AG09319 (cell line): ENCODE measurements at regions not wholly inside any gene's neighbourhood (a gene's known extent, or its start where the extent isn't known, plus 50 kb on each side); places are given as distances from the start of the nearest gene placed in this dataset.

ENCODE experiments used
- DNase-seq: peaks from one replicate; pipeline ENCODE4 v3.0.0-alpha.2; 2010; ENCODE audit warnings: low read depth; ENCODE audit errors: extremely low read depth
- CTCF ChIP-seq: IDR thresholded peaks from 2 replicates; pipeline ENCODE4 v1.5.1; 2011; ENCODE audit warnings: low read depth, mild to moderate bottlenecking, inconsistent platforms, low read length, moderate library complexity

- no peak for DNase-seq
- TF ChIP-seq CTCF, result no peak
Observed at GRCh38 chr12:25845415-25845814, 113.1 kb upstream of the RASSF8 start.

- no peak for DNase-seq
- no peak for TF ChIP-seq CTCF
Observed at GRCh38 chr12:25852792-25853191, 105.7 kb upstream of the RASSF8 start.

- no peak for DNase-seq
- TF ChIP-seq CTCF, result no peak
Observed at GRCh38 chr12:25853316-25854095, 105.0 kb upstream of the RASSF8 start.

GRCh38 chr12:25854991-25855390 is 103.5 kb upstream of the RASSF8 start:
- no peak for DNase-seq
- no peak for TF ChIP-seq CTCF

GRCh38 chr12:25855716-25856115 is 102.8 kb upstream of the RASSF8 start:
- no peak for TF ChIP-seq CTCF
- DNase-seq, result no peak

GRCh38 chr12:25859976-25860375 is 98.5 kb upstream of the RASSF8 start:
- DNase-seq, result no peak
- no peak for TF ChIP-seq CTCF

- TF ChIP-seq CTCF, result no peak
Observed at GRCh38 chr12:25861226-25861625, 97.3 kb upstream of the RASSF8 start.

More at GRCh38 chr12:25861226-25861625, 97.3 kb upstream of the RASSF8 start:
- no peak for DNase-seq
